ENCODE measurements at regions not wholly inside any gene's neighbourhood (a gene's known extent, or its start where the extent isn't known, plus 50 kb on each side); places are given as distances from the start of the nearest gene placed in this dataset.

DNA sequence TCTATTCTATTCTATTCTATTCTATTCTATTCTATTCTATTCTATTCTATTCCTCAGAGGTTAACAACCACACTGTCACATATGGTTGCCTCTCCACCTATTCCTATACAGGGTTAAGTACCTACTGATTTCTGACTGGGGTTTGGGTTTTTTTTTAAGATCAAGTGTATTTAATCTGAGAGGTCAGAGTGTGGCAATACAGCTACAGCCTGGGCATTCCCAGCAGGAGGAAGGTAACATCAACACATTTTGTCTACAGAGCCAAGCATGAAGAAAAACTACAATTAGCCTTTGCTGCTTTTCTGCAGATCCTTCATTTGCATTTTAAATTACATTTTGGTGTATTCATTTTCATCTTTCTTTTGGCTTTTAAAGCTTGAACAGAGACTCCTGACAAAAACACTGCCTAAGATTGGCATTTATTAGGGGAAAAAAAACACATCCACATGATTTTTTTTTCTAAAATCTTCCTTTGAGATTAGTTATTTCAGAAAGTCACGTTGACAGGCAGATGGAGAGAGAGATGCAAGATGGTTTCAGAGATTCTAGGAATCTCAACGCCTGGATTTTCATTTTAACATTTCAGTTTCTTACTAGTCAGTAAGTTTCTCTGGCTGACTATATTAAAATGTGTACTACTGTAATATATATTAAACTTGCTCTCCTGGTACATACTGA lies 255.9 kb upstream of the TET2 start:
- DNase-seq = no peak
- Mint-ChIP-seq H3K27me3 (ENCODE audit: low read depth, poor library complexity) (no peaks in the 10 kb centered on the region), H3K27ac (no peak overlapping the region), H3K9me3 (no peaks in the 10 kb centered on the region), H3K4me3 (no peak overlapping the region), H3K4me1 (no peaks in the 10 kb centered on the region), H3K36me3 (ENCODE audit: low read depth) (no peaks in the 10 kb centered on the region)
- TF ChIP-seq, protein P1, sequence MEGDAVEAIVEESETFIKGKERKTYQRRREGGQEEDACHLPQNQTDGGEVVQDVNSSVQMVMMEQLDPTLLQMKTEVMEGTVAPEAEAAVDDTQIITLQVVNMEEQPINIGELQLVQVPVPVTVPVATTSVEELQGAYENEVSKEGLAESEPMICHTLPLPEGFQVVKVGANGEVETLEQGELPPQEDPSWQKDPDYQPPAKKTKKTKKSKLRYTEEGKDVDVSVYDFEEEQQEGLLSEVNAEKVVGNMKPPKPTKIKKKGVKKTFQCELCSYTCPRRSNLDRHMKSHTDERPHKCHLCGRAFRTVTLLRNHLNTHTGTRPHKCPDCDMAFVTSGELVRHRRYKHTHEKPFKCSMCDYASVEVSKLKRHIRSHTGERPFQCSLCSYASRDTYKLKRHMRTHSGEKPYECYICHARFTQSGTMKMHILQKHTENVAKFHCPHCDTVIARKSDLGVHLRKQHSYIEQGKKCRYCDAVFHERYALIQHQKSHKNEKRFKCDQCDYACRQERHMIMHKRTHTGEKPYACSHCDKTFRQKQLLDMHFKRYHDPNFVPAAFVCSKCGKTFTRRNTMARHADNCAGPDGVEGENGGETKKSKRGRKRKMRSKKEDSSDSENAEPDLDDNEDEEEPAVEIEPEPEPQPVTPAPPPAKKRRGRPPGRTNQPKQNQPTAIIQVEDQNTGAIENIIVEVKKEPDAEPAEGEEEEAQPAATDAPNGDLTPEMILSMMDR (IDR thresholded peaks at IDR 0.05) = no peak

DNA sequence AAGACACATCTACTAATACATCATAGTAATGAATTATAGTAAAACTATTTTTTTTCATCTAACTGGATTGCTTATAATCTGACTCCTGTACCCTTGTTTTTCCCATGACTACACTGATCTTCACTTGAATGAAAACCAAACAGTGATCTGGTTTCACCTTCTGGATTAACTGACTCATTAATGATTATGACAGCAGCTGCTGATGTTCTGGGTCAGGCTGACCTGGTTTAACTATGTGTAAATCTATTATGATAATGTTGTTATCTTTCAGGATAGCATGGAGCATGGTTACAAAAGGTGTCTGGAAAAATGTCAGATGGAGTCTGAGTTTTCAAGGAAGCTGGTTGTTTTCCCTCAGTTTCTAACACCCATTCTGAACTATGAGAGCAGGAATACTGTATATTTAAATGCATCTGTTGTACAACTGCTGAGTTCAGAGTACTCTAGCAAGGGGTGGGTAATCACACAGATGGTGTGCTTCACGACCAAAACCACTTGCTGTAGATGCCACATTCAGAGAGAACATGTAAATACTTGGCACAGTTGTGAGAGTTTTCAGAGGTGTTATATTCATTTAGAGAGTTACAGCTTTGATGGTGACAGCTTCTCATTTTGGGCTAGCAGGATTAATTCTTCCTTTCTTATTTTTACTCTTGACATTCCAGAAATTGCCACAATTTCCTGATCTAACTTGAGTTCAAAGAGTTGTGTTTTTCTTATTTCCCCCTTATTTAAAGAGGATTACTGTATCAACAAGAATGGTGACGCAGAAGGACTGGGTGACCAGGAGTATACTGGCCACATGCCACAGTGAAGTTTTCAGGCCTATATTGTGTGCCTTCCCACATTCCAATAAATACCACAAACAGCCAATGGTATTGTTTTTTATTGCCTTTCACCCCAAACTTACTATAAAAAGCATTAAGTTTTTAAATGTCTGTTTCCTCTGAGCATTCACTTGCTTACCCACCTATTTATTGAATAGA lies 249.7 kb upstream of the TET2 start:
- peaks cover 5% of the 10 kb centered on the region for H3K4me1 Mint-ChIP-seq
- peaks cover 4% of the 10 kb centered on the region for H3K36me3 Mint-ChIP-seq (ENCODE audit: low read depth)
- H3K27me3 Mint-ChIP-seq (ENCODE audit: low read depth, poor library complexity) = no peaks in the 10 kb centered on the region
- H3K27ac Mint-ChIP-seq = no peak overlapping the region
- H3K9me3 Mint-ChIP-seq = peaks cover 12% of the 10 kb centered on the region
- no peak overlapping the region for H3K4me3 Mint-ChIP-seq
- DNase-seq = no peak
- TF ChIP-seq, protein P1 (IDR thresholded peaks at IDR 0.05) = no peak

DNA sequence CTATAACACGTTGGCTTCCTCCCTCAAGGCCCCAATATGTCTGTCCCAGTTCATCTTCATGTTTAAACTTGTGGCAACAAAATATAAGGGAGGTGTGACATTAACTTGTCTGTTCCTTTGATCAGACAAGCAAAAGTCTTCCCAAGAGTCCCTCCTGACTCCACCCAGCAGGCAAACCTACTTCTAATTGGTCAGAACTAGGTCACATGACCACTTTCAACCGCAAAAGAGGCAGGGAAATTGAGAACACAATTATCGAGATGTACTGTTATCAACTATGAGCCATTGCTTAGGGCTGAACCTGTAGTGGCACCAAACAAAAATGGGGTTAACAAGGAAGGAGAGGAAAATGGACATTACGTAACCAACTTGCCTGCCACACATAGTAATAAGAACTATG lies 246.8 kb upstream of the TET2 start:
- no peak overlapping the region for H3K4me3 Mint-ChIP-seq
- H3K27me3 Mint-ChIP-seq (ENCODE audit: low read depth, poor library complexity) = peaks cover 13% of the 10 kb centered on the region
- TF ChIP-seq, protein P1 (IDR thresholded peaks at IDR 0.05) = no peak
- no peak overlapping the region for H3K27ac Mint-ChIP-seq
- H3K4me1 Mint-ChIP-seq = peaks cover 7% of the 10 kb centered on the region
- DNase-seq = no peak
- peaks cover 4% of the 10 kb centered on the region for H3K36me3 Mint-ChIP-seq (ENCODE audit: low read depth)
- H3K9me3 Mint-ChIP-seq = peaks cover 12% of the 10 kb centered on the region

DNA sequence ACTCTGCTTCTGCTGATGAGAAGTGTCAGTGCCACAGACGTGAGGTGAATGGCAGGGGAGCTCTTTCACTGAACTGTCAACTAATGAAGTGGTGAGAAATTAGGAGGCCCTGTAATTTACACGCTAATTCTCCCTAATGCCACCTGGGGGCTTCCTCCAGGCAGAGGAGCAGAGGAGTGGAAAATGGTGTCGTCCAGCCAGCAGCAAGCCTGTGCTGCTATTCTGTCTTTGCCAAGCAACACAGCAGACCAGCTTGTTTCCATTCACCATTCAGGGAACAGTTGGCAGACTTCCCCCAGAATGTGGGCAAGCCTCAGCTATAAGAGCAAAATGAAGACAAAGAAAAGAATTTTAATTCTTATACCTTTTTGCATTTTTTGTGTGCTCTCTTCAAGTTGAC lies 245.2 kb upstream of the TET2 start:
- peaks cover 4% of the 10 kb centered on the region for H3K36me3 Mint-ChIP-seq (ENCODE audit: low read depth)
- H3K9me3 Mint-ChIP-seq = peaks cover 12% of the 10 kb centered on the region
- peaks cover 25% of the 10 kb centered on the region for H3K27me3 Mint-ChIP-seq (ENCODE audit: low read depth, poor library complexity)
- TF ChIP-seq, protein P1 (IDR thresholded peaks at IDR 0.05) = no peak
- H3K27ac Mint-ChIP-seq = no peak overlapping the region
- peaks cover 7% of the 10 kb centered on the region for H3K4me1 Mint-ChIP-seq
- no peak overlapping the region for H3K4me3 Mint-ChIP-seq
- no peak for DNase-seq

DNA sequence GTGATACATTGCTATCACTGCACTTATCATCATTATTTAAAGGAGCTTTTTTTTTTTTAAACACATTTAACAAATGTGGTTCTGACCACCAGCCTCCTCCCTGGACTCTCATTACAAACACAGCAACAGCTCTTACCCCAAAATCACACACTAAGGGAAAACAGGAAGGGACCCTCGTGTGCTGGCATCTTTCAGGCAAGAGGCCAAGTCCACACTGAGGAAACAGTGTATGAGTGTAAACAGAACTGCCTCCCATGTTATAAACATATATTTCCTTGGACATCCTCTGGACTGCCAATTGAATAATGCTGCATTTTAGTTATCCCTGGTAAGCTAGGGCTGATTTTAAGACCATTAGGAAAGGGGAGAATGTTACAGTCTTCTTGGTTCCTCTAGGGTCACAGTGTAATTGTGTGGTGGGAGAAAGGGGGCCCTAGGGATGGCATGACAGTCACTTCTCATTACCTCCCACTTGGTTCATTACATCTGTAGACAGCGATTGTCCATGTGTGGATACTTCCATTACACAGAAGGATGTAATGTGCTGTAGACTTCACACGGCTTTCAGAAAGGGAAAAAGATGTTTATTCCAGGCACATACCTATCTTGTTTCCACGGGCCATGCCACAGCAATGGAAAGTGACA lies 244.6 kb upstream of the TET2 start:
- H3K9me3 Mint-ChIP-seq = peaks cover 12% of the 10 kb centered on the region
- H3K4me1 Mint-ChIP-seq = peaks cover 7% of the 10 kb centered on the region
- DNase-seq = no peak
- peaks cover 4% of the 10 kb centered on the region for H3K36me3 Mint-ChIP-seq (ENCODE audit: low read depth)
- peaks cover 29% of the 10 kb centered on the region for H3K27me3 Mint-ChIP-seq (ENCODE audit: low read depth, poor library complexity)
- TF ChIP-seq, protein P1 (IDR thresholded peaks at IDR 0.05) = no peak
- no peak overlapping the region for H3K4me3 Mint-ChIP-seq
- H3K27ac Mint-ChIP-seq = no peak overlapping the region
